ENCODE measurements at regions not wholly inside any gene's neighbourhood (a gene's known extent, or its start where the extent isn't known, plus 50 kb on each side); places are given as distances from the start of the nearest gene placed in this dataset.

DNA sequence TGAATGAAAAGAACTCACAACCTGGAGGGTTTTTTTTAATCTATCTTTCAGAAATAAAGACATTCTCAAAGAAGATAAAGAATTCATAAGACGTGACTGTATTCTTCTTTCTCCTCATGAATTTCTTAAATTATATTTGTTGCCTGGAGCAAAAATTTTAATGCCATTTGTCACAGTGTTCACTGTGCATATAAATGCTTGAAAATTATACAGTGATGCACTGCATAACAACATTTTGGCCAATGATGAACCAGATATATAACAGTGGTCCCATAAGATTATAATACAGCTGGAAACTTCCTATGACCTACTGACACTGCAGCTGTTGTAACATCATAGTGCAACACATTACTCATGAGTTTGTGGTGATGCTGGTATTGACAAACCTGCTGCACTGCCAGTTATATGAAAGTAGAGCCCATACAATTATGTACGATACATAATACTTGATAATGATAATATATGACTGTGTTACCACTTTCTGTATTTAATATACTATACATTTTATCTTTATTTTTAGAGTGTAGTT is 67.3 kb downstream of the P2RY1 start:
- no peak for TF ChIP-seq CTCF (IDR thresholded peaks at IDR 0.05)
- no peak for TF ChIP-seq POLR2A (IDR thresholded peaks at IDR 0.05; ENCODE audit: low read length)
- no peak for TF ChIP-seq CEBPB (IDR thresholded peaks at IDR 0.05)
- TF ChIP-seq ESRRA (IDR thresholded peaks at IDR 0.05; ENCODE audit: borderline replicate concordance, low read length): no peak
- no peak for TF ChIP-seq KDM5A (IDR thresholded peaks at IDR 0.05)
- TF ChIP-seq, protein P1, sequence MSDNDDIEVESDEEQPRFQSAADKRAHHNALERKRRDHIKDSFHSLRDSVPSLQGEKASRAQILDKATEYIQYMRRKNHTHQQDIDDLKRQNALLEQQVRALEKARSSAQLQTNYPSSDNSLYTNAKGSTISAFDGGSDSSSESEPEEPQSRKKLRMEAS (IDR thresholded peaks at IDR 0.05): no peak
- TF ChIP-seq MAFK (IDR thresholded peaks at IDR 0.05; ENCODE audit: partially characterized antibody): no peak
